HG03571 (cell line): ENCODE measurements at regions not wholly inside any gene's neighbourhood (a gene's known extent, or its start where the extent isn't known, plus 50 kb on each side); places are given as distances from the start of the nearest gene placed in this dataset.

Experiments
- ATAC-seq: cut with Tn5 transposase; IDR thresholded peaks from one replicate; pipeline ENCODE4 v1.9.1; 2021; ENCODE audit not compliant: unreplicated experiment

DNA sequence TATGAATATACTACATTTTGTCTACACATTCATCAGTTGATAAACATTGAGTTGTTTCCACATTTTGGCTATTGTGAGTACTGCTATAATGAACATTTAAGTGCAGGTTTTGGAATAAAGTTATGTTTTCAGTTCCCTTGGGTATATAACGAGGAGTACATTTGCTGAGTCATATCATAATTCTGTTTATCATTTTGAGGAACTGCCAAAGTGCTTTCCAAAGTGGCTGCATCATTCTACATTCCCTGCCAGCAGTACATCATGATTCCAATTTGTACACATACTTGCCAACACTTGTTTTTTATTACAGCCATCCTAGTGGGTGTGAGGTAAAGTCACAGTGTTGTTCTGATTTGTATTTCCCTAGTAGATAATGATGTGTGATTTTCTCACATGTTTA lies 1458.6 kb upstream of the TENM4 start:
- ATAC-seq: no peak

DNA sequence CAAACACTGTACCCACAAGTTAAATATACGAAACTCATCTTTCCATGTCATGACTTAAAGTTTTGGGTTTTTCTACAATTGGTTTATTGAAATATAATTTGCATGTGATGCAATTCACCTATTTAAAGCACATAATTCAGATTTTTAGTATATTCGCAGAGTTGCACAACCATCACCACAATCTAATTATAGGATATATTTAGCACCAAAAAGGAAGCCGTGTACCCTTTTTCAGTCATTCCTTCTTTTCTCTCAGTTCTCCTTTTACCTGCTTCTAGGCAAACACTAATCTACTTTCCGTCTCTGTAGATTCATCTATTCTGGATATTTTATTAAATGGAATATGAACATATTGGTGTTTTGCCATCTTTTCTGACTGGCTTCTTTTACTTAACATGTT lies 1458.1 kb upstream of the TENM4 start:
- no peak for ATAC-seq

DNA sequence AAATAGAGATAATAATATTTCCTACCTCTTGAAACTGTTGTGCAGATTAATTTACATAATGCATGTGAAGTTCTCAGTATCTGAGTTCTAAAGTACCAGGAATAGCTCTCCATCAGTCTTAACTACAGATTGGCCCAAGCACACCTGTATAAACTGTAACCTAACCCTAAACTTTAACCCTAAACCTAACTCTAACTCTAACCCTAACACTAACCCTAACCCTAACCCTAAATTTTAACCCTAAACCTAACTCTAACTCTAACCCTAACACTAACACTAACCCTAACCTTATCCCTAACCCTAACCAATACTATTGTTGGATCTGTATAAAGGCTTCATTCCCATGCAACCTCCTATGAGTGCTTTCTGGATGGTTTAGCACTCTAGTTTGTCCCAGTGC lies 1445.9 kb upstream of the TENM4 start:
- ATAC-seq: no peak

GRCh38 chr11:80873310-80873999 lies 1432.6 kb upstream of the TENM4 start:
- ATAC-seq: no peak

GRCh38 chr11:80872116-80872728 lies 1431.4 kb upstream of the TENM4 start:
- ATAC-seq: no peak

DNA sequence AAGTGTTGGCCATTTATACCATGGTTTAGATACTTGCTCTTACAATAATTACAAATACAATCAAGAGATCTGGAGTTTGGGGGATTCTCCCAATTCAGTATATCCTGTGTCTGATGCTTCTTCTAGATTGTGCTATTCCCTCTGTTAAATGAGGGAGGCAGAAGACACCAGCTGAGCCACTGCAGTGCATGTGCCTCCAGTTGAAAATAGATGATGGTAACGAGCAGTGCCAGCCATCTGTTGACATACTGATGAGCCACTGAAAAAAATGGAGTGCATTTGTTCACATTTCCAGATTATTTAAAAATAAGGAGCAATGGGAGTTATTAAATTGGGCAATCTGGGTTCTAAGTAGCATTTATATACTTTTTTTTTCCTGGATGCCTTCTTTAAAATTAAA lies 1428.0 kb upstream of the TENM4 start:
- no peak for ATAC-seq

GRCh38 chr11:80862011-80862410 lies 1421.2 kb upstream of the TENM4 start:
- no peak for ATAC-seq

DNA sequence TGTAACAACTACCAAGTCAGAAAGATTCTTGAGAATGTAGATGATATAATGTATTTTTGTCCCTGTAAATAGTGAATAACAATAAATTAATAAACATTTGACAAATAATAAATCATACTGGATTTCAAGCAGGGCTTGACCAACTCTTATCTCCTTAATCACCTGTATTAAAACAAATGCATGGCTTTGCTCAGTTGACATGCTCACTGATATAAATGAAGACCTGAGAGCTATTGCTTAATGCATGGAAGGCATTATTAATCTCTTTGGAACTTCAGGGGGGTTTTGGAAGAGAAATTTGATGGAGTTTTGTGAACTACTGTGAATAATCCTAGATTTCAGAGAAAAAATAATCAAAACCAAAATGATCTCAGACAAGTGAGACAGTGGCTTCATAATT lies 1420.4 kb upstream of the TENM4 start:
- ATAC-seq: no peak

- ATAC-seq: no peak
These were observed 1419.8 kb upstream of the TENM4 start for GRCh38 chr11:80860632-80861031.

- no peak for ATAC-seq
These were observed 1415.2 kb upstream of the TENM4 start for GRCh38 chr11:80856066-80856465.

DNA sequence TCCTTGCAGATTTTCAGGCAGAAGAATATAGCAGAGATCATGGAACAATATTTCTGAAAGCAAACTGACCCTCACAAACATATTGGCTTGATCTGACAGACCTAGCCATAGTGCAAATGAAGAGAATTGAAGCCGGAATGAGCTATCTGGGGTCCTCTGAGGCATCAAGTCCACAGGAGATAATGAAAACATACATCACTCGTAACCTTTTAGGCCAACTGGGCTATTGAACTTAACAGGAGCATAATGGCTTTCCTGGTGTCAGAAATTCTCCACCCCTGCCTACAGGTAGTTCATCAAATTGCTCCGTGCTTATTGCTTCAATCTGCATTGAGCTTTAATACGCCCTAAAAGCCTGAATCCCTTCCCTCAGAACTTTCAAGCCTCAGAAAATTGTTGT lies 1414.6 kb upstream of the TENM4 start:
- ATAC-seq: no peak

- ATAC-seq: peak; percentile 49
These were observed 1408.4 kb upstream of the TENM4 start for GRCh38 chr11:80849253-80849652.

DNA sequence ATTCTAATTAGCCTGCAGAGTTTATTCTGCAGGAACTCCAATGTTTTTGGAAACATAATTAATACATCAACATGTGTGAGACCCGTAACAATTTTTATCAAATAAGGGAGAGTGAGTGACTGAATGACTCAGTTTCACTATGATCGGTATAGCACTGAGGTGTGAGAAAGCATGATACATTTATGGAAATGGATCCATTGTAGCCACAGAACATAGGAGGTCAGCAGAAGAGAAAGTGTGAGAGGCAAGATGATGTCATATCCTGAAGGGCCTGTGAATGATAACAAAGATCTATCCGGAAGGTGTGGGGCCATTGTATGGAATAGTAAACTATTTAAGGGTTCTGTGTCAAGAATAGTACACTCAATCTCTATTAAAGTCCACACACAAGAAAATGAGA lies 1406.1 kb upstream of the TENM4 start:
- peak; percentile 91 for ATAC-seq

- ATAC-seq: no peak
These were observed 1405.6 kb upstream of the TENM4 start for GRCh38 chr11:80846442-80846841.

DNA sequence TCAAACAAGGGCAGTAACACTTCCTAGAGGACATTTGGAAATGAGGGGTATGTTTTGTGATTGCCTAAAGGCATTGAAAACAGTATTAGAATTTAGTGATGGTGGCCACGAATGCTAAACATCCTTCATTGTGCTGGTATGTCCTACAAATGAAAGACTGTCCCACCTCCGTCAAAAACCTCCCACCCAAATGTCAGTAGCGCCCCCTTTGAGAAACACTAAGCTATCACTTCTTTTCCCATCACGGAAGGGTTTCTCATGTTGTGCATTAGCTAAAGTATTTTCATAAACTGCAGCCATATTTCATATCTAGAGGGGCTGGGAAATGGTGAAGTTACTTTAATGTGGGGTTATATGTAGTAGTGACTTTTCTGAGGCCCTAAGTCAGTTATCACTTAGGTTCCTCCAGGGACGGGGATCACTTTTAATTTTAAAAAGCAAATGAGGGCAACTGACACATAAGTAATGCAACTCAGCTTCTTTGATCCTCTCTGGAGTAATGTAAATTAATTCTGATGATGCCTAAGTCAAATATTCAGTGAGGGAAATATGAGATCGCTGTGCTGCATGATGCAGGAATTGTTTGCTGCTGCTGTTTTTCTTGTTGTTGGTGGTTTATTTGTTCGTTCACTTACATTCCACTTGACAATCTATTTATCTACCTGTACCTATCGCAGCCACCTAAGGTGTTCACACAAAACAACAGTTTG lies 1403.4 kb upstream of the TENM4 start:
- no peak for ATAC-seq

DNA sequence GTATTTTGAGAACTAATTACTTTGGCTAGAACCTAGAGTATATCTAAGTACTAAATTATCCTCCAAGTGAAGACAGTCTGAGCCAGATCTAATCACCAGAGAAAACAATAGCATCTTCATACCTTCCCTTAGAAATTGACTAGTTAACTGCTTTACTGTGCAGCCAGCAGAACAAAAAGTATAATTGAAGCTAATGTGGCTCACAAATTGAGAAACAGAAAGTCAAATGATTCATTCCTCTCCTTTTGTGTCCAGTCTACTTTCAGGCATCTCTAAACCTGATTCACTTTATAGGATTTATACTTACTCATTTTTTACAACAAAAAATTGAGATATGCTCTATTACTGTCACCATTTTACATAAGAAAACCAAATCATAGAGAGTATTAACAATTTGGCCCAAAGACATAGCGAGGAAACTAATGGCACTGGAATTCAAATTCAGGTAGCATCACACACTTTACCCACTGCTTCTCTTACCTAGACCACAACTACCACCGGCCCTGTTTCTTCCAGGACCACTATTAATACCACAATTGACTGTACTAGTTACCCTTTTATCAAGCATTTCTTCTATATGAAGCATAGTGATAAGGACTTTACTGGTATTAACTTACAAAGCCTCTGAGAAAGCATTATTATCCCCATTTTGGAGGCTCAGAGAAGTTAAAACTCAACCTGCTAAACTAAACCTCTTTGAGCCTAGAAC lies 1402.6 kb upstream of the TENM4 start:
- ATAC-seq: peak; percentile 48

GRCh38 chr11:80842246-80842645 lies 1401.4 kb upstream of the TENM4 start:
- ATAC-seq: no peak

DNA sequence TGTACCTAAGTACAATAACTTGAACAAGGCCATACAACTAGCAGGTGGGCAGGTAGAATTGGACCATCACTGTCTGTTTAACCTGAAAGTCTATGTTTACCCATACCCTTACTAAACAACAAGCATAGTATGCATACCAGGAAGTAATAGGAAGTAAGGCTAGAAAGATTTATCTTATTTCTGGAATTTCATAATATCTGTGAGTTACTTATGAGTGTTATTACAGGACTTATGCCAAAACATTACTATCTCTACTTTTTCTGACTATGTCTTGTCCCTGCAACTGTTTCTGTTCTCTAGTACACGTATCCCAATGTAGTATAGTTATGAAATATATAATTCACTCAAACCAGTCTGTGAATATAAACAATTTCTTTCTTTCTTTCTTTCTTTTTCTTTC lies 1400.8 kb upstream of the TENM4 start:
- no peak for ATAC-seq

- no peak for ATAC-seq
These were observed 1397.3 kb upstream of the TENM4 start for GRCh38 chr11:80838153-80838552.

DNA sequence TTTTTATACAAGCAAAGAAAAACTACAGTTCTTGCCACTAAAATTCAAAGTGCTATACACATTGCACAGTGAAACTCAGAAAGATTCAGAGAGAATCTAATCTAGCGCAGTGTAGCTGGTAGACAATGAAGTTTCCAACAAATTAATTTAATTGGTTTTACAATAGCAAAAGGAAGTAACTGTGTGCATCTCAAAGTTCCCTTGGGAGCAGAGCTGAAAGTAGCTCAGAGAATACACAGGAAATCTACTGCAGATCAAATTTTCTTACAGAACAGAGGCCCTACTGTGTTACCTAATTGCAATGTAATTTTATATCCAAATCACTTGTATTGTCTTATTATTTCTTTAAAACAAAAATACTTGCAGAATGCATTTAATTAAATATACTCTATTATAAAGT lies 1396.2 kb upstream of the TENM4 start:
- ATAC-seq: no peak

GRCh38 chr11:80831374-80831773 lies 1390.5 kb upstream of the TENM4 start:
- ATAC-seq: no peak

DNA sequence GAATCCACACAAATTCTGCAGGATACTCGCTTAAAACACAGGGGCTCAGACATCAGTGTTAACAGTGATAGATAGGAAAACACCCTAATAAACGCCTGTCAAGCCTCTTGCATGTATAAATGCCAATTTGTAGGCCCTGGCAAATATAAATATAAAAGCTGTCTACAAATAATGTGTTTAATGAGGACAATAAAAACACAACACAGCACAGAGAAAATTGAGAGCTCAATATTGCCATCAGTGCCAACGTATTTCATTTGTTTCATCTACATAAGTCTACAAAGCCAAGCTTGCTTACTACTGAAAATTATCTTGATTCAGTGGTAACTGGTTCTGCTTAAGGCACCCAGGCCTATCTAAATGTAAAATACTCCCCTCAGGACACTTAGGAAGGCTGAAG lies 1387.0 kb upstream of the TENM4 start:
- ATAC-seq: no peak
